ENCODE measurements at regions not wholly inside any gene's neighbourhood (a gene's known extent, or its start where the extent isn't known, plus 50 kb on each side); places are given as distances from the start of the nearest gene placed in this dataset.

DNA sequence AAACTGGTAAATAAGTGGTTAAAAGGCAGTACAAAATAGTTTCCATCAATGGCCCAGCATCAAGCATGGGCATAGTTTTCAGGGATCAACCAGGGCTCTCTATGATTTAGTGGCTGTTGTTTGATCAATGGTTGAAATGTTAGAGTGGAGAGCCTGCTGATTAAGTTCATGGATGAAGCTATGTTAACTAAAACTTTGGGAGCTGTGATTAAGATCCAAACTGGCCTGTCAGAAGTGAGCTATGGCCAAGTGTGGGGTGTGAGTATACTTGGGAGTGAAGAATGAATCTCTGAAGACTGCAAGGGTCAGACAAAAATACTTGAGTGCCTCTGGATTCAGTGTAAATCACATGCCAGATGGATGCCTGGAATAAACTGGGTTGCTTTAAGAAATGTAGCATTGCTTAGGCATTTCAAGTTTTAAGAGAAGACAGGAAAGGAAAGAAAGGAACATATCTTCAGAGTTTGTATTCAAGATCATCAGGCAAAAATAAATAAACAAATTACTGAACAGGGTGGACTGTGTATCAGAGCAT, 422.2 kb upstream of the ADAMTS9 start:
- H3K36me3 ChIP-seq (ENCODE audit: control insufficient read depth in 2 of 2, insufficient read depth in 1 of 2, low read length in 2 of 2) = no peaks in the 10 kb centered on the region
- no peak overlapping the region for H3K4me3 ChIP-seq (ENCODE audit: low read depth, low read length)
- no peak for TF ChIP-seq ZNF157 (tag by site-specific recombination; IDR thresholded peaks at IDR 0.05)
- TF ChIP-seq, protein P1, sequence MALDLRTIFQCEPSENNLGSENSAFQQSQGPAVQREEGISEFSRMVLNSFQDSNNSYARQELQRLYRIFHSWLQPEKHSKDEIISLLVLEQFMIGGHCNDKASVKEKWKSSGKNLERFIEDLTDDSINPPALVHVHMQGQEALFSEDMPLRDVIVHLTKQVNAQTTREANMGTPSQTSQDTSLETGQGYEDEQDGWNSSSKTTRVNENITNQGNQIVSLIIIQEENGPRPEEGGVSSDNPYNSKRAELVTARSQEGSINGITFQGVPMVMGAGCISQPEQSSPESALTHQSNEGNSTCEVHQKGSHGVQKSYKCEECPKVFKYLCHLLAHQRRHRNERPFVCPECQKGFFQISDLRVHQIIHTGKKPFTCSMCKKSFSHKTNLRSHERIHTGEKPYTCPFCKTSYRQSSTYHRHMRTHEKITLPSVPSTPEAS (tag by site-specific recombination; IDR thresholded peaks at IDR 0.05) = no peak
- no peak for TF ChIP-seq ZNF354C (tag by site-specific recombination; IDR thresholded peaks at IDR 0.05; ENCODE audit: borderline replicate concordance, low read depth)
- ChIA-PET POLR2A (no interaction called here), CTCF (interaction anchor here (0.6 kb wide), 1 partner anchor 293 kb away, joined by 4 read pairs; no protein-coding TSS in a partner anchor)
- no peak overlapping the region for H3K27ac ChIP-seq (ENCODE audit: extremely low read depth, low read depth, low read length)
- H3K4me1 ChIP-seq (ENCODE audit: control insufficient read depth, insufficient read depth, low read length) = no peaks in the 10 kb centered on the region
- no peaks in the 10 kb centered on the region for H3K9me3 ChIP-seq (ENCODE audit: control insufficient read depth, insufficient read depth, low read depth, low read length)

DNA sequence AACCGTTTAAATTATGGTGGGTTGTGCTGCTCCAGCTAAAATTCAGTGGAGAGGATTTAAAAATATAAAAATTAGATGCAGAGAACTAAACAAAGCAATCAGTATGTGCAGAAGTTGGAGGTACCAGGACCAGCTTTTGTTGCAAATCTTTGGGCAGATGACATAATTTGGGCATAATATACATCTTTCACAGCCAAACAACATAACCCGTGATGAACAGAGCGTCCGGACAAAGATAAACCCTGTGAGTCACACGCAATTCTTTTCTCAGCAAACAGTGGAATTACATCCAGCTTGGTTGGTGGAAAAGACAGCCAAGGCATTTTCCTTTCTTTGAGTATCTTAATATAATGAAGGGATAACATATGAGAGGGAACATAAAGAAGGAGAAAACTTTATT, 419.4 kb upstream of the ADAMTS9 start:
- Histone ChIP-seq H3K36me3 (ENCODE audit: control insufficient read depth in 2 of 2, insufficient read depth in 1 of 2, low read length in 2 of 2) (no peaks in the 10 kb centered on the region), H3K4me3 (ENCODE audit: low read depth, low read length) (no peak overlapping the region), H3K4me1 (ENCODE audit: control insufficient read depth, insufficient read depth, low read length) (no peaks in the 10 kb centered on the region), H3K27ac (ENCODE audit: extremely low read depth, low read depth, low read length) (no peak overlapping the region), H3K9me3 (ENCODE audit: control insufficient read depth, insufficient read depth, low read depth, low read length) (no peaks in the 10 kb centered on the region)
- POLR2A ChIA-PET = no interaction called here
- CTCF ChIA-PET = interaction anchor here (1.1 to 1.4 kb wide), 2 partner anchors 9 to 63 kb away, joined by 3 to 4 read pairs; no protein-coding TSS in a partner anchor
- TF ChIP-seq ZNF549 (tag by site-specific recombination; IDR thresholded peaks at IDR 0.05) = no peak
- TF ChIP-seq ZNF221 (tag by site-specific recombination; IDR thresholded peaks at IDR 0.05; ENCODE audit: borderline replicate concordance) = no peak

DNA sequence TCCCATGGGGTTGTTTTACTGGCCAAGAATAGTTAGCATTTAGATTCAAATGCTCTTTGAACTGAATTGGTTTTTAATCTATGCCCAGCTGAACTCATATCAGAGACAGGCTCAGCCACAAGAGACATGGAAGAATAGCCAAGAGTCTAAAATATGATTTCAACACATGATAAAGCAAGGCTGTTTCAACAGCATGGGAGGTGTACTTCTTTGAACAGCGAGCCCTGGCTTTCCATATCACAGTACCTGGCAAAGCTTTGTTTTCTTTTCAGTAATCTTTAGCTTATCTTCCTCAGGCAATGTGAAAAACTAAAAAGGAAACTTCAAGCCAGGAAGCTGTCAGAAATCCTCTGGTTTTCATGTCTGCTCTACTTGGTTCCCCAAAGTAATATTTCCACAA, 413.6 kb upstream of the ADAMTS9 start:
- POLR2A ChIA-PET = no interaction called here
- CTCF ChIA-PET = no interaction called here
- H3K4me3 ChIP-seq (ENCODE audit: low read depth, low read length) = no peak overlapping the region
- H3K4me1 ChIP-seq (ENCODE audit: control insufficient read depth, insufficient read depth, low read length) = no peaks in the 10 kb centered on the region
- no peak overlapping the region for H3K27ac ChIP-seq (ENCODE audit: extremely low read depth, low read depth, low read length)
- H3K9me3 ChIP-seq (ENCODE audit: control insufficient read depth, insufficient read depth, low read depth, low read length) = no peaks in the 10 kb centered on the region
- H3K36me3 ChIP-seq (ENCODE audit: control insufficient read depth in 2 of 2, insufficient read depth in 1 of 2, low read length in 2 of 2) = no peaks in the 10 kb centered on the region
- TF ChIP-seq EGR2 (tag by site-specific recombination; IDR thresholded peaks at IDR 0.05; ENCODE audit: low read depth) (no peak), GLIS1 (tag by site-specific recombination; IDR thresholded peaks at IDR 0.05) (no peak), ZNF660 (tag by site-specific recombination; IDR thresholded peaks at IDR 0.05) (no peak), ZIC2 (tag by site-specific recombination; IDR thresholded peaks at IDR 0.05) (no peak), SALL2 (tag by site-specific recombination; IDR thresholded peaks at IDR 0.05; ENCODE audit: borderline replicate concordance) (no peak), ZNF654 (tag by site-specific recombination; IDR thresholded peaks at IDR 0.05; ENCODE audit: low read depth) (no peak), REPIN1 (tag by site-specific recombination; IDR thresholded peaks at IDR 0.05; ENCODE audit: low read depth) (no peak), ZNF555 (tag by site-specific recombination; conservative IDR thresholded peaks at IDR 0.05) (no peak), ZNF121 (tag by site-specific recombination; IDR thresholded peaks at IDR 0.05) (no peak), ZNF2 (tag by site-specific recombination; IDR thresholded peaks at IDR 0.05) (no peak), ZNF354C (tag by site-specific recombination; IDR thresholded peaks at IDR 0.05; ENCODE audit: borderline replicate concordance, low read depth) (no peak)
- TF ChIP-seq, protein P2, sequence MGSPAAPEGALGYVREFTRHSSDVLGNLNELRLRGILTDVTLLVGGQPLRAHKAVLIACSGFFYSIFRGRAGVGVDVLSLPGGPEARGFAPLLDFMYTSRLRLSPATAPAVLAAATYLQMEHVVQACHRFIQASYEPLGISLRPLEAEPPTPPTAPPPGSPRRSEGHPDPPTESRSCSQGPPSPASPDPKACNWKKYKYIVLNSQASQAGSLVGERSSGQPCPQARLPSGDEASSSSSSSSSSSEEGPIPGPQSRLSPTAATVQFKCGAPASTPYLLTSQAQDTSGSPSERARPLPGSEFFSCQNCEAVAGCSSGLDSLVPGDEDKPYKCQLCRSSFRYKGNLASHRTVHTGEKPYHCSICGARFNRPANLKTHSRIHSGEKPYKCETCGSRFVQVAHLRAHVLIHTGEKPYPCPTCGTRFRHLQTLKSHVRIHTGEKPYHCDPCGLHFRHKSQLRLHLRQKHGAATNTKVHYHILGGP (tag by site-specific recombination; IDR thresholded peaks at IDR 0.05) = no peak
- TF ChIP-seq, protein P3, sequence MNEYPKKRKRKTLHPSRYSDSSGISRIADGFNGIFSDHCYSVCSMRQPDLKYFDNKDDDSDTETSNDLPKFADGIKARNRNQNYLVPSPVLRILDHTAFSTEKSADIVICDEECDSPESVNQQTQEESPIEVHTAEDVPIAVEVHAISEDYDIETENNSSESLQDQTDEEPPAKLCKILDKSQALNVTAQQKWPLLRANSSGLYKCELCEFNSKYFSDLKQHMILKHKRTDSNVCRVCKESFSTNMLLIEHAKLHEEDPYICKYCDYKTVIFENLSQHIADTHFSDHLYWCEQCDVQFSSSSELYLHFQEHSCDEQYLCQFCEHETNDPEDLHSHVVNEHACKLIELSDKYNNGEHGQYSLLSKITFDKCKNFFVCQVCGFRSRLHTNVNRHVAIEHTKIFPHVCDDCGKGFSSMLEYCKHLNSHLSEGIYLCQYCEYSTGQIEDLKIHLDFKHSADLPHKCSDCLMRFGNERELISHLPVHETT (tag by site-specific recombination; IDR thresholded peaks at IDR 0.05) = no peak
- TF ChIP-seq, protein P4, sequence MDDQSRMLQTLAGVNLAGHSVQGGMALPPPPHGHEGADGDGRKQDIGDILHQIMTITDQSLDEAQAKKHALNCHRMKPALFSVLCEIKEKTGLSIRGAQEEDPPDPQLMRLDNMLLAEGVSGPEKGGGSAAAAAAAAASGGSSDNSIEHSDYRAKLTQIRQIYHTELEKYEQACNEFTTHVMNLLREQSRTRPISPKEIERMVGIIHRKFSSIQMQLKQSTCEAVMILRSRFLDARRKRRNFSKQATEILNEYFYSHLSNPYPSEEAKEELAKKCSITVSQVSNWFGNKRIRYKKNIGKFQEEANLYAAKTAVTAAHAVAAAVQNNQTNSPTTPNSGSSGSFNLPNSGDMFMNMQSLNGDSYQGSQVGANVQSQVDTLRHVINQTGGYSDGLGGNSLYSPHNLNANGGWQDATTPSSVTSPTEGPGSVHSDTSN (CRISPR knock-in tag; IDR thresholded peaks at IDR 0.05) = no peak
- TF ChIP-seq, protein P5, sequence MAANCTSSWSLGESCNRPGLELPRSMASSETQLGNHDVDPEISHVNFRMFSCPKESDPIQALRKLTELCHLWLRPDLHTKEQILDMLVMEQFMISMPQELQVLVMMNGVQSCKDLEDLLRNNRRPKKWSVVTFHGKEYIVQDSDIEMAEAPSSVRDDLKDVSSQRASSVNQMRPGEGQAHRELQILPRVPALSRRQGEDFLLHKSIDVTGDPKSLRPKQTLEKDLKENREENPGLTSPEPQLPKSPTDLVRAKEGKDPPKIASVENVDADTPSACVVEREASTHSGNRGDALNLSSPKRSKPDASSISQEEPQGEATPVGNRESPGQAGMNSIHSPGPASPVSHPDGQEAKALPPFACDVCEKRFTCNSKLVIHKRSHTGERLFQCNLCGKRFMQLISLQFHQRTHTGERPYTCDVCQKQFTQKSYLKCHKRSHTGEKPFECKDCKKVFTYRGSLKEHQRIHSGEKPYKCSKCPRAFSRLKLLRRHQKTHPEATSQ (tag by site-specific recombination; IDR thresholded peaks at IDR 0.05) = no peak
- TF ChIP-seq, protein P6, sequence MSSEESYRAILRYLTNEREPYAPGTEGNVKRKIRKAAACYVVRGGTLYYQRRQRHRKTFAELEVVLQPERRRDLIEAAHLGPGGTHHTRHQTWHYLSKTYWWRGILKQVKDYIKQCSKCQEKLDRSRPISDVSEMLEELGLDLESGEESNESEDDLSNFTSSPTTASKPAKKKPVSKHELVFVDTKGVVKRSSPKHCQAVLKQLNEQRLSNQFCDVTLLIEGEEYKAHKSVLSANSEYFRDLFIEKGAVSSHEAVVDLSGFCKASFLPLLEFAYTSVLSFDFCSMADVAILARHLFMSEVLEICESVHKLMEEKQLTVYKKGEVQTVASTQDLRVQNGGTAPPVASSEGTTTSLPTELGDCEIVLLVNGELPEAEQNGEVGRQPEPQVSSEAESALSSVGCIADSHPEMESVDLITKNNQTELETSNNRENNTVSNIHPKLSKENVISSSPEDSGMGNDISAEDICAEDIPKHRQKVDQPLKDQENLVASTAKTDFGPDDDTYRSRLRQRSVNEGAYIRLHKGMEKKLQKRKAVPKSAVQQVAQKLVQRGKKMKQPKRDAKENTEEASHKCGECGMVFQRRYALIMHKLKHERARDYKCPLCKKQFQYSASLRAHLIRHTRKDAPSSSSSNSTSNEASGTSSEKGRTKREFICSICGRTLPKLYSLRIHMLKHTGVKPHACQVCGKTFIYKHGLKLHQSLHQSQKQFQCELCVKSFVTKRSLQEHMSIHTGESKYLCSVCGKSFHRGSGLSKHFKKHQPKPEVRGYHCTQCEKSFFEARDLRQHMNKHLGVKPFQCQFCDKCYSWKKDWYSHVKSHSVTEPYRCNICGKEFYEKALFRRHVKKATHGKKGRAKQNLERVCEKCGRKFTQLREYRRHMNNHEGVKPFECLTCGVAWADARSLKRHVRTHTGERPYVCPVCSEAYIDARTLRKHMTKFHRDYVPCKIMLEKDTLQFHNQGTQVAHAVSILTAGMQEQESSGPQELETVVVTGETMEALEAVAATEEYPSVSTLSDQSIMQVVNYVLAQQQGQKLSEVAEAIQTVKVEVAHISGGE (tag by site-specific recombination; conservative IDR thresholded peaks at IDR 0.05; ENCODE audit: low read depth) = no peak

Measured in HEK293 (cell line).